HG03378 (cell line): ENCODE measurements at regions not wholly inside any gene's neighbourhood (a gene's known extent, or its start where the extent isn't known, plus 50 kb on each side); places are given as distances from the start of the nearest gene placed in this dataset.
A peak's percentile ranks its signal among the peaks of the same experiment; 100 is the strongest.
"Not testable (repeated sequence)": the region's sequence is repeated elsewhere in the genome, so short reads cannot be mapped to it uniquely, and the experiment has no call there.

Experiments
- ATAC-seq: cut with Tn5 transposase; IDR thresholded peaks from one replicate; pipeline ENCODE4 v1.9.1; 2021; ENCODE audit warnings: mild to moderate bottlenecking, moderate library complexity; ENCODE audit not compliant: unreplicated experiment

DNA sequence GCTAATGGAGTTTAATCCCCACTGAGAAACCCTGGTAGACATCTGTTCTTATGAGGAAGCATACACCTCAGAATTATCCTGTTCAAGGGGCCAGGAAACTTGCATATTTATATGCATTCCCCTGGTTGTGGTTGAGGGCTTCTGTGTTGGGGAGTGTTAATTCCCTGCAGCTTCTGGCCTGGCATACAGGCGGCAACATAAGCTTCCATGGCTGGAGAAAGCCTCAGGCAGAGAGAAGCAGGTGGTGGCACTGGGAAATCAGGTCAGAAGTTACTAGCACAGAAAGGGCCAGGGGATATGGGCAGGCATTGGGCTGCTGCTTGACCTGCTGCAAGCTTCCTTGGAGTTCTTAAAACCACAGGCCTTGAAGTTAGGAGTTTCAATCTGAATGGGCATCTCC, 166.1 kb upstream of the SEMA6A start:
- no peak for ATAC-seq

GRCh38 chr5:116739571-116739970, 164.9 kb upstream of the SEMA6A start:
- no peak for ATAC-seq

DNA sequence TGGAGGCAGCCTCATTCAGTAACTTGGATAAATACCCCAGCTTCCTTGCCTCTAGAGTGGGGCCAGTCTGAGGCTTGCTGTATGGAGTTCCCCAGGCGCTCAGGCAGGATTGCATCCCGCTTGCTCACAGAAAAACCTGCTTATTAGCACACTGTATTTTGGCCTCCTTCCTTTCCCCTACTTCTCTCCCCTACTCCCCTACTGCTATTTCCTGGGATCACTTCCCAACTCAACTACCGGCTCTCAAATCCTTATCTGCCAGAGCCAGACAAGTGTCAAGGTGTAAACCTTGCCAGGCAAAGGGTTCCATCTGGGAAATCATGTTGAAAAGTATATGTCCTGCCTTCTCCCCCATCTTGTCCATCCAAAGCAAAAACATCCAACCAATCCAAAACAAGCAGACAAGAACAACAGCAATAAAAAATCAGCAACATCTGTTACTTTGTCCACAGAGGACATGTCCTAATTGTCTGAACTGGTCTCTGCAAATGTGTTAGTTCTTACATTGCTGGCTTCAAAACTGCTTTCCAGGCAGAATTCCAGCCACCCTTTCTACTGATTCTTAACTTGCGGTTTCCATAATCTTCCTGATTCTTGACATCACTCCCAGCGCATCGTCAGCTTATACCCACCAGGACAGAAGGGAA, 164.1 kb upstream of the SEMA6A start:
- no peak for ATAC-seq

DNA sequence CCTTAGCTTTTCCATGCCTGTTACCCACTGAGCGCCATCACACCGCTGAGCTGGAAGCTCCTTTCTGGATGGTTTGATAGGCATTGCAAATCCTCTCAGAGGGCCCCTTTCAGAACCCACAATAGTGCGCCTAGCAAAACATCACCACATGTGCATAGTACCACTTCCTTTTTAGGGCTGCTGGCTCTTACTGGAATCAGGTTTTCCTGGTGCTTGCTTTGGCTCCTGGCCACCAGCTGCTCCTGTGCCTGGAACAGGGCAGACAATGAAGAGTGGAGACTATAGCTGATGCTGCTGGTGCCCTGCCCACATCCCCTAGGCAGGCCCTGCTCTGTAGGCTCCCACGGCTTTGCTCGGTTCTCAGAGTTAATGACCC, 163.6 kb upstream of the SEMA6A start:
- ATAC-seq, result no peak

DNA sequence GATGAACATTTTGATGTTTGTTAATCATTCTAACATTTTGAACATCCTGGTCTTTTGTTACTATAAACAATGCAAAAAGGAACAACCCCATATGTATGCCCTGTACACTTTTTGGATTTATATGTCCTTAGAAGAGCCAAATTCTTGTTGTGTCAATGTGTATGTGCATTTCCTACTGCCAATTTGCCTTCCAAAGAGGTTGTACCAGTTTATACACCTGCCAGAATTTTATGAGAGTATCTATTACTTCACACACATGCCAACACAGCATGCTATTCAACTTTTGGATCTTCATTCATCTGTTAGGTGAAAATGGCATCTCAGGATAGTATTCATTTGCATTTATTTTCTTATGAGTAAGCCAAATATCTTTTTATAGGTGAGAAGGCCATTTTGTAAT, 162.0 kb upstream of the SEMA6A start:
- ATAC-seq, result no peak

- ATAC-seq, result no peak
Measured at GRCh38 chr5:116733991-116734975, 159.7 kb upstream of the SEMA6A start.

DNA sequence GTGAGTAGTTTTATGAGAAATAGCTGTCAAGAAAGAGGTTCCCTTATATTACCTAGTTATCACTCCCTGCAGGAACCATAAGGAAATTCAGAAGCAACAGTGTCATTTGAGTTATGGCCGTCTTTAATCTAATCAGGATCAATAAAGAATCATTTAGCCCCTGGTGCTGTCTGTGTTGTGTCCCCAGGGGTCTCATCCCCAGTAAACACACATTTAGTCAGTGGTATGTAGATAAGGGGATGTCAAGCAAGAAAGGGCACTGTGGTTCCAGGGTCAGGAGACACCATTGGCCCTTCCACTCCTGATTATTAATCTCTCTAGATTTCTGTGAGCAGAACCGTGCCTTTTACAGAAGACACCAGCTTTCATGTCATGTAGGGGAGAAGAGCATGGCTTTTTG, 158.0 kb upstream of the SEMA6A start:
- no peak for ATAC-seq

DNA sequence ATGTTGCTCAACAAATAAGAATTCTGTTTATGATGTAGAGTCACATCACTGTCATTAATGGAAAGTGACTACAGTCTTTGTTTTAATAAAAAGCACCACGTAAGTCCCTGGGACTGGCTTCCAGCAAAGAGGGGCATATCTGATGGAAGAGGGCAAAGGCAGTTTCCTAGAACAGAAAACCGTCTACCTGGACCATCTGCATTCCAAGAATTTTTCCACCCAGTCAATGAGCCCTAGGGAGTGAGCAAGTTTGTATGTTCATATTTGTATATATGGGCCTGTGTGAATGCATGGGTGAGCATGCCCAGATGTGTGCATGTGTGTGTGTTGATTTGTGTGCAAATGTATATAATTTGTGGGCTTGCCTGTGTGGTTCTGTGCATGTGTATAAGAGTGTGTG, 156.8 kb upstream of the SEMA6A start:
- ATAC-seq, result no peak

DNA sequence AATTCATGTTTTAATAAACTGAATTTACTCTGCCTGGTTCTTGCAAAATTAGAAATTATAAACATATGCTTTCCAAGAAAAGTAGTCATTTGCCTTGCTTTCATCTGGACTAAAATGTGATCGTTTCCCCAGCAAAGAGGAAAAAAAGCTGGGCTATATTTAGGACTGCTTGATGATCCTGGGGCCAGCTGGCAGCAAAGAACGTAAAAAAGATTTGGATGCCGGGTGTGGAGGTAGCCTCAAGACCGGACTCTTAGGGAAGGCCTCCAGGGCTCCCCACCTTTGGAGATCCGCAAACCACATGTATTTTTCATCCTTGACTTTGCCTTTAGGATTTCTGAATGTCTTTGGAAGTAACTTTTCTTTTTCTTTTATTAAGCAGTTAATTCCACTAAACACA, 156.1 kb upstream of the SEMA6A start:
- no peak for ATAC-seq

- ATAC-seq, result no peak
Measured at GRCh38 chr5:116730185-116730584, 155.6 kb upstream of the SEMA6A start.

DNA sequence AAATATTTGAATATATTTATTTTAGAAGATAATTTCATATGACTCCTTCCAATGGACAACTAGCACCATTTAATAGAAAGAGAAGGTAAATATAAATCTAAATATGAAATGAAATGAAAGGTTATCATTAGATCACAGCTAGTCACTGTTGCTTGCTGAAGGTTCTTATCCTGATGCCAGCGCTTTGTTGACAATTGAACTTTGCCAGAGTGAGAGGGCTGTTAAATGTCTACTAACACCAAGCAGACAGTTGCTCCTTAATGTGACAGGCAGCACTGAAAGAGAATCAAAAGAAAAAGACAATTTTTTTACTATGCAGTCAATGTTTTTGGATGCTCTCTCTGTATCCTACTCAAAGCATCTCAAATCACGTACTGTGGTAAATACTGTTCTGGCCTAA, 152.6 kb upstream of the SEMA6A start:
- no peak for ATAC-seq

DNA sequence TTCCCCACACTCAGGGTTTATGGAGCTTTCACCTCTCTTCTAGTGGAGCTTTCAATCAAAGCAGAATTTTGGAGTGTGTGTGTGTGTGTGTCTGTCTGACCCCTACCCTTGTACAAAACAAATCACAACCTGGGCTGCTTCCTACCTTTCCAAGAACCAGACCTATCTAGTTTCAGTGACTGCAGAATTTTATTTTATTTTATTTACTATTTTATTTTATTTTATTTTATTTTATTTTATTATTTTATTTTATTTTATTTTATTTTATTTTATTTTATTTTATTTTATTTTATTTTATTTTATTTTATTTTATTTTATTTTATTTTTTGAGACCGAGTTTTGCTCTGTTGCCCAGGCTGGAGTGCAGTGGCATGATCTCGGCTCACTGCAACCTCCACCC, 151.6 kb upstream of the SEMA6A start:
- not testable (repeated sequence) for ATAC-seq

DNA sequence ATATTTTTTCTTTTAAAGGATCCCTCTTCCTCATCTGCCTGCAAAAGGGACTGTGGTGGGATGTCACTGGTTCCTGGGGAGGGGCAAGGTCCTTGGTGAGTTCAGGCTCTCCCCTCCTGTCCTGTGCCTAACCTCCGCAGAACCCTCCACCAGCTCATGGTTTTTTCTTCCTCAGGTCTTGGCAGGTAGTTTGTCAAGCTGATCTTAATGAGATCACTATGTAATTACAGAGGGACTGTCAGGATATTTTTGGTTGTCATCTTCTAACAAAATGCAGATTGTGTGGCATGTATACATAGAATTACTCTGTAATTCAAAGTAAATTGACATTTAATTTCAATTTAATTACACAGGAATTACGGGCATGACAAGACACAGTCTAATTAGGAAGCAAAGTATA, 150.3 kb upstream of the SEMA6A start:
- ATAC-seq, result no peak

DNA sequence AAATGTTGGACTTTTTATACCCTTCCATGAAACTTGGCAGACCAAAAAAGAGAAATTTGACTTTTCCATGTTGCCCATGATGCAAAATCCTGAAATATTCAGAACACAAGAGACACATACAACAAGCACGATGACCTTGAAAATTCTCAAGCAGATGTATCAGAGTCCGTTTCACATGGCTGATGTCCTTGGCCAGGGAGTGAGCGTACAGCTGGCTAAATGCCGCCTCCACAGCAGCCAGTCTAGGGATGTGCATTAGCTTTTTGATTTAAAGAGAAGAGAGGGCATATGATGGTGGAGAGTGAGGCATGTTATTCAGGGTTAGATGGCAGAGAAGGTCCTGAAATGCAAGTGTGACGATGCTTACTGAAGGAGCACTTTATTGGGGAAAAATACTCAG, 148.0 kb upstream of the SEMA6A start:
- ATAC-seq, result no peak

GRCh38 chr5:116719106-116719505, 144.5 kb upstream of the SEMA6A start:
- ATAC-seq, result no peak

DNA sequence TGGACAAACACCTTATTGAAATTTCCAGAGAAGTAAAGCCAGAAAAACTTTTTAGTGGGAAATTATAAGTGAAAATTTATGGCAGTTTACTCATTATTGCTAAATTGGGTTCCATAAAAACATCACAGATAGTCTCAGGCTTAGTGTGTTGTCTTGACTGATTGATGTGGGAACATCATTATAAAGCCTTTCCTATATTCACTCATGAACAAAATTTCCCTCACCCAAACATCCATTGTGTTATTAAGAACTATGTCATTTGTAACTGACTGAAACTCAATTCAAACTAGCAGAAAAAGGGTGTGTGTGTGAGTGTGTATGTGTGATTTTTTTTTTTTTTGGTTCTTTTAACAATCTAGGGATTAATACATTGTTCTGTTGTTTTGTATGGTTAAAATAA, 143.7 kb upstream of the SEMA6A start:
- no peak for ATAC-seq

GRCh38 chr5:116709082-116709481, 134.5 kb upstream of the SEMA6A start:
- peak; percentile 46 for ATAC-seq

DNA sequence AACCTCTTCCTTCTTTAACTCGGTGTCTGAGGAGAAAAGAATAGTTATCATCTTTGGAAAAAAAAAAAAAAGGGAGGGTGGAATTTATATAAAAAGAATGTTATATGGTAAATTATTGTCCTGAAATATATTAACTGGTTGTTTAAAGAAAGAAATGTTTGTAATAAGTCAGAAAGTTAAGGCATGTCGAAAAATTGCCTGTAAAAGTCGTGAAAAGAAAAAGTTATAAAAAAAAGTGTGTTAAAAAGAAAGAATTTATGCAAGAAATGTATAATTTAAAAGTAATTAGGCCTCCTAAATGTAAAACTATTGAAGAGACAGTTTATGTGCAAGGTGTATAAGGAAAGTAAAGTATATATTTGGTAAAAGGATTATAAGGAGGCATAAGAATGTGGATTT, 130.5 kb upstream of the SEMA6A start:
- ATAC-seq, result not testable (repeated sequence)

GRCh38 chr5:116703941-116704340, 129.3 kb upstream of the SEMA6A start:
- no peak for ATAC-seq

- ATAC-seq, result no peak
Measured at GRCh38 chr5:116703328-116703727, 128.7 kb upstream of the SEMA6A start.

GRCh38 chr5:116702776-116703175, 128.2 kb upstream of the SEMA6A start:
- no peak for ATAC-seq

DNA sequence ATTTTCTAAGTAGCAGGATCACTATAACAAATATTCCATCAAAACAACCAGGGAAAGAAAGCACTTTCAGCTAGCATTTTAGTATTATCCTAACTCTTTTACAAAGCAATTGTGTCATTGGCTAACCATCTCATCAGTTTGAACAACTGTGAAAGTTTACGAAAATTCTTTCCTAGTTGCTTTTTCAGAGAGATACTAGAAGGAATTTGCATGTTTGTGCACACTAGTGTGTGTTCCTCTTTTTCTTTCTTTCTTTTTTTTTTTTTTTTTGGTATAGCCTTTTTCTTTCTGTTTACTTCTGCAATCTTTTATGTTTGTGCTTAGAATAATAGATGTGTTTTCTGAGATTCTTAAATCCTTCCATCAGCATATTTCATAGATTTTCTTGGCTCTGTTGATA, 124.7 kb upstream of the SEMA6A start:
- ATAC-seq, result peak; percentile 48
